Skeletal muscle cell (primary cell): ENCODE measurements at regions not wholly inside any gene's neighbourhood (a gene's known extent, or its start where the extent isn't known, plus 50 kb on each side); places are given as distances from the start of the nearest gene placed in this dataset.

Experiments
- DNase-seq: peaks from one replicate; pipeline ENCODE4 v3.0.0-alpha.2; 2010; ENCODE audit warnings: low read depth
- H3K4me3 ChIP-seq: 2 replicates; pipeline ENCODE4 v1.5.1; 2011; ENCODE audit warnings: low read depth, mild to moderate bottlenecking, control low read depth, low read length, moderate library complexity

DNA sequence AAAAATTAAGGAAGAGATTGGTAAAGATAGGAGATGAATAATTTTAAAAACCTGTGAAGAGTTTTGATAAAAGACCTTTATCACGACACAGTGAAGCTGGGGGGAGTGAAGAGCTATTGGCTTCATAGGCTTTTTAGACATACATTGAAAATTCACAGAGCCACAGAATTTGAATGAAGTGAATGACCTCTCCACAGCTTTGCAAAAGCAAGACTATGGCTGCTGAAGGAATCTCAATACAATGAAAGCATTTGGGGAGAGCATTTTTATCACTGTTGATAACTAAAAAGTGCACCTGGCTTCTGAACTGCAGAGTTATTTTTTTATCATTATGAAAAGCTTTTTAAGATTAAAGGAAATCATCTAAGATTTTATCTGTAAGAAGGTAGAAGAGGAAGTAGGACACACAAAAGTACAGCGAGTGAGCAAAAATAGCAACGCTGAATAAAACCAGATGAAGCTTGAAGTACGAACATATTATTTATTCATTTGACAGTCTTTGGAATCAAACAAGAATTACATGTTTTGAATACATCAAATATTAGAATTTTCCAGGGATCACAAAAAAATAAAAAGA is 317.5 kb downstream of the KCNC2 start:
- no peak for DNase-seq
- H3K4me3 ChIP-seq: no peak overlapping the region

DNA sequence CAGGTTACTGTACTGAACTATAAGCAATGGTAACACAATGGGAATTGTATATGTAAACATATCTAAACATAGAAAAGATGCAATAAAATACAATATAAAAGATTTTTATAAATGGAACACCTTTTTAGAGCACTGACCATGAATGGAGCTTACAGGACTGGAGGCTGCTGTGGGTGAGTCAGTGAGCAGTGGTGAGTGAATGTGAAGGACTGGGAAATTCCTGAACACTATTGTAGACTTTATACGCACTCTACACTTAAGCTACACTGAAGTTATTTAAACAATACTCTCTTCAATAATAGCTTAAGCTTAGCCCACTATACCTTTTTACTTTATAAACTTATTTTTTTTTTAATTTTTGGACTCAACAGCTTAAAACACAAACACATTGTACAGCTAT is 313.5 kb downstream of the KCNC2 start:
- no peak for DNase-seq
- no peak overlapping the region for H3K4me3 ChIP-seq

DNA sequence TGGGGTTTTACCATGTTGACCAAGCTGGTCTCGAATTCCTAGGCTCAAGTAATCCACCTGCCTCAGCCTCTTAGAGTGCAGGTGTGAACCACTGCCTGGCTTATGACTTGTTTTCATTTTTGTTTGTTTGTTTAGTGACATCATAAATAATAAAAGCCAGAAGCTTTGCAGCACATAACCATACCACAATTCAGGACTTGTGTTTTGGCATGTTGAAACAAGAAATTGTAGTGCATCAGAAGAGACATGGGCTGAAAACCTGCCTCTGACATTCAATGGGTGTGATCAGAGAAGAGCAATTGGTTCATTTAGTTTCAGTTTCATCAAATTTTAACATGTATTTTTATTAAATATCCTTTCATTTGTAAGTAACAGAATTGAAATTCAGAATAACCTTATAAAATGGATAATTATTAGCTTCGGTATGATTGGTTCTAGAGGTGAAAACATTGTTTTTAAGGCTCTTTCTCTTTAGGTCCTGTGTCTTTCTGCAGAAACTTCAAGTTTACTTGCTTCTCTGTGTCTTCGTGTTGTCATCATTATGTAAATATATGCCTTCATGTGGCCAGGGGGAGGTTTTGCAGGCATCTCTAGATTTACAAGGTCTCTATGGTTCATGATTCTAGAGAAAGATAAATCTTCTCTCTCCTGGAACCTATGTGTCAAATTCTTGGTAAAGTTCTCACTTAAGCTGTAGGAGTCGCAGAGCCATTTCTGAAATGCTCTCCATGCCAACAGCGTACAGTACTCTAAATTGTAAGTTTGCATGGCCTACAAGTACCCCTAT is 312.0 kb downstream of the KCNC2 start:
- DNase-seq: no peak
- no peak overlapping the region for H3K4me3 ChIP-seq

DNA sequence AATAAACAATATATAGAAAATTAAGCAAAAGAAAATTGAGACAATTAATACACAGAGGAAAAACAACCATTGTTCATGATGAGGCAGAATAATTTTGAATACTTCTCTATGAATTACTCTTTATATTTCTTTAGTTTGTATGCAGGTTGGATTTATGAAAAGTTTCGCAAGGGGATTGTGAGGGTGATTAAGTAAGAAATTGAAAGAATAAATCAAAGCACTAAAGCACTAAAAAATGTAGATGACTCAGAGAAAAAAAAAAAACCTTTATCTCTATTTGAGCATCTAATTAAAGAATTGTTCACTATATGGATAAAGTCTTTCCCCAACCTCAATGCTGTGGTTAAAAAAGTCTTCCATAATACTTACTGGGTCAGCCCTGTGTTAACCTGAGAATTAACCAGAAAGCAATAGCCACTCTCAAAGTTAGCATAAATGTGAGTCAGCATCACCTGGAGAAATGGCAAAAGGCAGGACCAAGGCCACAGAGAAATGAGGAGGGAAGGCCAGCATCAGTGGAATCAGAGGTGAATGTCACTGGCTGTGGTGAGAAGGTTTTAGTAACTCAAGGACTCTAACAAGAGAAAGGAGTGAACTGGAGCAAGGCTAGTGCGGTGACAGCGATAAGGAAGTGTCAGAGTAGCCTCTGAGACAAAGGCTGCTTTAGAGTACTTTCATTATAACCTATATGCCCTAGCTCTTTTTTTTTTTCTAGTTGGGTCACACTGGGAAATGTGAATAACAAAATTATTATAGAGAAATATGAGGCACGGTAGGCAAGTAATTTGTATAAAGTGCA is 310.4 kb downstream of the KCNC2 start:
- H3K4me3 ChIP-seq: no peak overlapping the region
- no peak for DNase-seq

DNA sequence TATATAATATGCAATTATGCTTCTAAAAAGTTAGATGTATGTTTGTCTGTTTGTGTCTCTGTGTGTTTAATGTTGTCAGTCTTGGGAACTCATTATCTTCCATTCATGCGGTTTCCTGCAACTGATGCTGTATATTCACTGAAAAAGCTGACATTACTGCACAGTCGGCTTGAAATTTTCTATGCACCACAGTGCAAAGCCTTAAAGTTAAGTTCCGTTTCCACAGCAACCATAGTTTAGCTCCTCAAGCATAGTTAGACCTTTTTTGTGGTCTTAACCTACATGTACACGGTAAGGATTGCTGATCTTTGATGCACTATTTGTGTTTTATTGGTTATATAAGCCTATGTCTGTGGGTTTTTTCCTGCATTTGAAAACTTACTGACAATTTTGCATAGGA is 309.4 kb downstream of the KCNC2 start:
- H3K4me3 ChIP-seq: no peak overlapping the region
- DNase-seq: no peak

DNA sequence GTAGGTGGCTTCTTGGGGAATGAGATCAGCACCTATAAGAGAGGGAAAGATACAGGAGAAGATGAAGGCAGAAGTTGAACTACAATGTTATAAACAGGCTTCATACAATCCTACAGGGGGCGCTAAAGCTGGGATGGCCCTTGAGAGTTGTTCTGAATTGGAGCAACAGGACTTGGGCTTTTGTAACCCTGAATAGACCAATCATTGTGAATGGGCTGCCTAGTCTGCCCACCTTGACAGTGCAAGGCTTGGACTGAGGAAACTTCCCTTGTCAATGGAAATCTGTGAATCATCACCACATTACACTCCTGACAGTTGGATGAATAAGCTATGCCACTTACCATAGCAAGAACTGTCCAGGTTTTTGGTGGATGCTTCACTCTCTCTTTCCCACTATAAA is 306.1 kb downstream of the KCNC2 start:
- no peak for DNase-seq
- no peak overlapping the region for H3K4me3 ChIP-seq

DNA sequence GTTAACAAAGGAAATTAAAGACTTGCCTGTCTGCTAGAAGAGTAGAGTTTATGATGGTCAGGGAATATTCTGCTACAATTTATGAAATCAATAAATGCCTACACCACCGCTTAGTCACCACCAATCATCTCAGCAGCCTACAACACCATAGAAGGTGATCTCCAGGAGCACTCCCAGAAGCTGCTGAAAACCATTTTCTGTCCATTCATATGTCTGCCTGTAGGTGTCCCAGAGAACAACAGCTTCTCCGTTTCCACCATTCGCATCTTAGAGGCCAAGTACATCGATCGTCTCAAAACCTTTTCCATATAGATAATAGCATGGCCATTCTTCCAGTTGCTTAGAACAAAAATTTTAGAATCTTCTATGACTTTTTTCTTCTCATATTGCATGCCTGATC is 303.4 kb downstream of the KCNC2 start:
- DNase-seq: no peak

DNA sequence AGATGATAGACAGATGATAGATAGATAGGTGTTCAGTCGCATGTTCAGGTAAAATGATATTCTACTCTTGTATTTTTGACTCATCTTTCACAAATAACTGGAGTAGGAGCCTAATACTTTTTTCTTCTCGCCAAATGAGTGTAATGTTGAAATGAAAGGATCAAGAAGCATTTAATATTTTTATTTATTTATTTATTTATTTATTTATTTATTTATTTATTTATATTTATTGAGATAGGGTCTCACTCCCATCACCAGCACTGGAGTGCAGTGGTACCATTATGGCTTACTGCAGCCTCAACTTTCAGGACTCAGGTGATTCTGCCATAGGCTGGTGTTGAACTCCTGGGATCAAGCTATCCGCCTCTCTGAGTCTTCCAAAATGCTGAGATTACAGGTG is 298.8 kb downstream of the KCNC2 start:
- H3K4me3 ChIP-seq: no peak overlapping the region

More for the DNA sequence above, 303.4 kb downstream of the KCNC2 start:
- H3K4me3 ChIP-seq: no peak overlapping the region

DNA sequence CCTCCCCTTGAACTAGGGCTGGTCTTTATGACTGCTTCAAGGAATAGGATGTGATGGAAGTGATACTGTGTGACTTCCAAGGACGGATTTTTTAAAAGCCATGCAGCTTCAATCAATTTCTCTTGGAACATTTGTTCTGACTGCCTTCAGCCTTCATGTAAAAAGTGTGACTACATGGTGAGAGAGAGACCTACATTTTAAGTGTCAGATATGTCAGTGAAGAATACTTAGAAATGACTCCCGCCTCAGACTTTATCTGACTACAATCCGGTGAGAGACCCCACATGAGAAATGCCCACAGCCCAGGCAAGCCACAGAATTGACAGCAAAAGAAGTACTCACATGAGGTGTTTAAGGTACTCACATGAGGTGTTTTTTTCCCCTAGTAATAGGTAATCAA is 295.3 kb downstream of the KCNC2 start:
- H3K4me3 ChIP-seq: no peak overlapping the region
- no peak for DNase-seq

More for the DNA sequence above, 298.8 kb downstream of the KCNC2 start:
- no peak for DNase-seq

DNA sequence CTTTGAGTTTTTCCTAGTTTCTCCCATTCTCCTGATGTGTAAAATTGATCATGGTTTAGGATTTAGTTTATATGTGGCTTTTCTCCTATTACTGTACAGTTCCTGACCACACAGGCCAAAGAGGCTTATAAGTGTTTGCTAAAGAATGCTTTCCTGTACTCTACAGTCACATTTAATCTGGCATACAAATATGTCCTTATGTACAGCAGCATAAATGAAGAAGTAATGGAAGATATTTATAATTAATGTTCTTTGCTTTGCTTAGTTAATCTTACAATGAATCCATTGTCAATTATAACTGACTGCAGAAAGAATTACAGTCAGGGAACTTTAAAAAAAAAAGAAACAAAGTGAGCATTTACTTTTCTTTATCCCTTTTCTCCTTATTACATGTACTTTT is 293.9 kb downstream of the KCNC2 start:
- no peak for DNase-seq
- no peak overlapping the region for H3K4me3 ChIP-seq

DNA sequence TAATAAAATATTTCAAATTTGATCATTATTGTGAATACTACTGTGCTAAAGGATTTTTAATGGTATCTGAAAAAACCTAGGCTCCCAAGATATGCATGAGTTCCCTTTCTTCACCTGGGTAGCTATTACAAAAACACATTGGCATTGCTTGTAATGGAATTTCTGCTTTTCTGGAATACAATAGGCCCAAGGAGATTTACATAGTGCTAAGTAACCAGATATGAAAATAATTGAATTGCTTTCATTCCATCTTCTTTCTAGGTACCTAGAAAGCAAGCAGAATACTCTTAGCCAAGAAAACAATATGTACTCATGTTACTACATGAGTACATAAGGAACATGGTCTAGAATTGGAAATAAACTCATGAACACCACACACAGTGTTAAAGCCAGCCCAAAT is 291.9 kb downstream of the KCNC2 start:
- no peak overlapping the region for H3K4me3 ChIP-seq
- DNase-seq: no peak

DNA sequence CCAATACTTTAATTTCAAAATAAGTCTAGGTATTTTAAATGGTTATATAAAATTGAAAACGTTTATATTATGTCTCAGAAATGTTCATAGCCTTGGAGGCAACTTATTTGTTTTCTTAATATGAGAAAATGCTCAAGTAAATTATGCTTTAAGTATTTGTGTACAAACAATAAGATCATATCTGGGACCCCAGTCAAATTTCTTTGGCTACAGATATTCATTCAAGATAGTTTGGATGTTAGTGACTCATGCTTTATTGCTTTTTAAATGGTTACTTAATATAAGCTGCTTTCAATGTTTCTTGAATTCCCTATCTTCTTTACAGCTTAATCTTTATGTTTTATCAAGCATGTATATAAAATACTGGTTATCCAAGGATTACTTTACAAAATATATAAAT is 291.3 kb downstream of the KCNC2 start:
- no peak overlapping the region for H3K4me3 ChIP-seq
- no peak for DNase-seq

DNA sequence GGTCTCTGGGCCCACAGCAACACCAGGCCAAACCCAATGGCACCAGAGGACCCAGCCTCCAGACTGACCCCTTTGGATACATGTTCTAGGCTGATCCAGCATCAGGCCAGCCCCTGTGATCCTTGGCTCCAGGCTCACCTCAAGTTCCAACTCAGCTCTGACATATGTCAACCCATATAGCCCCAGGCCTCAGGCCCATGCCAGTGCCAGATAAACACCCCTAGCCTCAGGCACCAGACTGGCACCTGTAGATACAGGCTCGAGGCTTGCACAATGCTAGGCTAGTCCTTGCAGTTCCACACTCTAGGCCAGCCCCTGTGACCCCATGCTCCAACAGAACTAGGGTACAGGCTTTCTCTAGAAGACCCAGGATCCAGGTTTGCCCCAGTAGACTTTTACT is 287.5 kb downstream of the KCNC2 start:
- no peak for DNase-seq
- no peak overlapping the region for H3K4me3 ChIP-seq

DNA sequence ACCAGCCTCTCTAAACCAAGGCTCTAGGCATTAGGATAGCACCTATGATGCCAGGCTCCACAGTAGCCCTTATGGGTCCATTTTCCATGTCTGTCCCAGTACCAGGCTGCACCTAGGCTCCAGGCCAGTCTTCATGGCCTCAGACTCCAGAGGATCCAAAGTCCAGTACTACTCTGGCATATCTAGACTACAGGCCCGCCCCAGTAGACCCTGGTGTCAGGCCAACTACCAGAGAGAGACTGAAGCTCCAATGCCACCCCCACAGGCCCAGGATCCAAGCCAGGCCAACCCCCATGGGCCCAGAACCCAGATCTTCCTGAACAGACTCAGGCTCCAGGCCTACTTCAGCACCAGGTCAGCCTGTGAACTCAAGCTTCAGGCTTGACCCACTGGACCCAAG is 287.0 kb downstream of the KCNC2 start:
- H3K4me3 ChIP-seq: no peak overlapping the region
- no peak for DNase-seq

DNA sequence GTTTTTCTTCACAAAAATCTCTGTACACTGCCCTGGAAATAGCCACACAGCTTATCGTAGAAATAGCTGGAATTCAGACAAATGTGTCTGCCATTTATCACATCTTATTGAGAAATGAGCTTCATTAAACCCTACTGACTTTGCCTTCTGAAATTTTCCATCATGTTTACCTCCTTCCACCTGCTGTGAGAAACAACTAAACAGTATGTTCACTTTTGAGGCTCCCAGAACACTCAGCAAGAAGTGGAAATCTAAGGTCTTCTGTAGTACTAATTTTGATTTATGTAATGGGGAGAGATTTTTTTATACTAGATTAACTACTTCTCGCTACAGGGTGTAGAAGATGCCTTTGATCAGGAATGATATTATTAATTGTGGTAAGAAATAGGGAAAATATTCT is 268.0 kb downstream of the KCNC2 start:
- DNase-seq: no peak
- H3K4me3 ChIP-seq: no peak overlapping the region

DNA sequence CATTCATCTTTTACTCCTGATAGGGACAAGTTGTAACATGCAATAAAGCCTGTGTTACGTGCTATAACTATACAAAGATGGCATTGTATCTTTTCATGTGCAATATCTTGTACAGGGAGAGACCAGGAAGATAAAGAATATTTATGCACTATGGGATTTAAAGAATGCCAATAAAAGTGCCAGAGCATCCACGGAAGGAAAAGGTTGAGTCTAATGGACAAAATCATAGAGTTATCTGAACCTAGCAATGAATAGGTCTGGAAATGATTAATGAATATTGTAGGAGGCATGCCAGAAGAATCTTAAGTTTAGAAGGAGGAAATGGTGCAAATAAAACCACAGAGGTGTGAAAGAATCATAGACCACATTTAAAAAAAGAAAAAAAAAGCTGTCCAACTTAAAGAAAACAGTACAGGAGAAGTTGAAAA is 263.9 kb downstream of the KCNC2 start:
- no peak overlapping the region for H3K4me3 ChIP-seq
- DNase-seq: no peak

DNA sequence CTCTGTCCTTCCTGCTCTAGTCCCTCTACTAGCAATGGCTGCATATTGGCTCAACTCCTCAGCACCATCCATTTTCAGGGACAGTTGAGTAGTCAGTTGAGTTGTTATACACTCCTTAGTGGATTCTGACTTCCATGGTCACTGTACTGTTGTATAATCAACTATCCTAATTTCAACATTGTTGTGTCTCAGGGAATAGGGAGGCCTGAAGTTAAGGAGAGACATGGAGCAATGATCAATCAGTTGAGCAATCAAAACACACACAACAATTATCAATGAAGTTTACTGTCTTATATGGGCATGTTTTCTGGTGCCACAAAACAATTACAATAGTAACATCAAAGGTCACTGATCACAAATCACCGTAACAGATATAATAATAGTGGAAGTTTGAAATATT is 255.9 kb downstream of the KCNC2 start:
- no peak overlapping the region for H3K4me3 ChIP-seq
- DNase-seq: no peak

DNA sequence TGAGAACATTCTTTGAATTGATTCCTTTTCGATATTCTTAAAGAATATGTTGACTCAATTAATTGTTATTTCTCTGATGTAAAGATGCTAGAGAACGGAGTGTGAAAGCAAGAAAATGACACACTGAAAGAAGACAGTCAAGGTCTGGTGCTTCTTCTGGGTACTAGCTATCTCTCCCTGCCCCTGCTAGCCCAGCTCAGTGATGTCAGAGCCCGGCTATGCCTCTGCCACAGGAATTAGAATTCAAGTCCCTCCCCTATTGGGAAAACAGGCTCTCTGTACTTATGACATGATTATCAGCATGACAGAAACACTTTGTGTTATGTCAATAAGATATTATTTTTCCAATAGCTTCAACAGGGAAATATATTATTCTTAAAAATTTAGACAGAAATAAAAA is 252.4 kb downstream of the KCNC2 start:
- DNase-seq: no peak
- H3K4me3 ChIP-seq: no peak overlapping the region

DNA sequence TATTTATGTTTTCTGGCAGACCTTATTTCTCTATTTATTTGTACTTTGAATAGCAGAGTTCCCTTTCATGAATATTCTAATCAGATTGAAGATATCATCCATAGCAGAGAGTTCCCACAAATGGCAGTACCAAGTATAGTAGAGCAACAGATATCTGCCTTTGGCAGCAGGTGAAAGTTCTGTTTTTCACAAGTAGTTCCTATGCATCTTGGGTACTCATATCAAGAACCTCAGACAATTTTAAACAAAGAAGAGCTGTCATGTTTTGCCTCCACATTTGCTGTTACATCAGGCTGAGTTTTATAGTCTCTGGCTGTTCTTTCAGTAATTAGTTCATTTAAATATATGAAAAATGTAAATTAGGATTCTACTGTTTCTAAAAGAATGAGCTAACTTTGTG is 252.0 kb downstream of the KCNC2 start:
- DNase-seq: no peak
- no peak overlapping the region for H3K4me3 ChIP-seq

DNA sequence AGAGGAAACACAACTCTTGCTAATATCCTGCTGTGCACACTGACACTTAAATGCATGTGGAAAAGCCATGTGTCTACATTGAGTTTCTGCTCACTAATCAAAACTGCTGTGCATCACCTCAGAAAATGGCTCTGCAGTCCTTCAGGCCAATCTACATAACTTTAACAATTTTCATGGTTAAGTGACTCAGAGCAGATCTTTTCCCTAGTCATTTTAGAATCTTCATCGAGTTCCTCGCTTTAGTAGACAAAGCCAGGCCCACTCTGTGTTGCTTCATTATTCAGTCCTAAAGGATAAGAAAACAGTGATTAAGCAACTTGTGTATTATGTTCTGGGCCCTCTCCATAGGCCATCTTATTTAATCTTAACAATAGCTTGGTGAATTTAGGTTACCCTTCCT is 250.0 kb downstream of the KCNC2 start:
- no peak for DNase-seq

DNA sequence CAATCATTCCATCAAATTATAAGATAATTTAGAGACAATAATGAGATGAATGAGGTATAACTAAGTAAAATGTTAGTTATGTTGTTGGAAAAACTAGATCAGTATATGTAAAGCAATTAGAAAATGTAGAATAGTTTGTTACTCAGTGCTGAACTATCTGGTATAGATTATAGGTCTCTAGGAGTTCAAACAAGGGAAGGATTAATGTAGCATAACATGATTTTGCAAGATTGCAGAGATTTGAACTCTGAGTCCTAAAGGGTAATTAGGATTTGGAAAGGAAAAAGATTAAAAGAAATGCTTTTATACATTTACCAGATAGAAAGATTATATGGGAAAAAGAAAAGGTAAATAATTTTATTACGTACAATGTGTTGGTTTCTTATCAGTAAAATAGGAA is 246.3 kb downstream of the KCNC2 start:
- no peak overlapping the region for H3K4me3 ChIP-seq
- DNase-seq: no peak

More for the DNA sequence above, 250.0 kb downstream of the KCNC2 start:
- H3K4me3 ChIP-seq: no peak overlapping the region
